ENCODE measurements at regions not wholly inside any gene's neighbourhood (a gene's known extent, or its start where the extent isn't known, plus 50 kb on each side); places are given as distances from the start of the nearest gene placed in this dataset.

- Histone ChIP-seq H3K4me1 (ENCODE audit: control insufficient read depth, insufficient read depth, low read length) (peaks cover 4% of the 10 kb centered on the region), H3K36me3 (ENCODE audit: control insufficient read depth, insufficient read depth, low read length) (no peaks in the 10 kb centered on the region), H3K4me3 (ENCODE audit: low read depth, low read length) (no peak overlapping the region), H3K9me3 (ENCODE audit: control insufficient read depth, insufficient read depth, low read length) (no peaks in the 10 kb centered on the region), H3K27me3 (ENCODE audit: control insufficient read depth, insufficient read depth, low read length) (no peaks in the 10 kb centered on the region), H3K9ac (ENCODE audit: low read depth, low read length) (no peak overlapping the region)
Measured at GRCh38 chr4:151879705-151880445, 119.1 kb upstream of the GATB start.

DNA sequence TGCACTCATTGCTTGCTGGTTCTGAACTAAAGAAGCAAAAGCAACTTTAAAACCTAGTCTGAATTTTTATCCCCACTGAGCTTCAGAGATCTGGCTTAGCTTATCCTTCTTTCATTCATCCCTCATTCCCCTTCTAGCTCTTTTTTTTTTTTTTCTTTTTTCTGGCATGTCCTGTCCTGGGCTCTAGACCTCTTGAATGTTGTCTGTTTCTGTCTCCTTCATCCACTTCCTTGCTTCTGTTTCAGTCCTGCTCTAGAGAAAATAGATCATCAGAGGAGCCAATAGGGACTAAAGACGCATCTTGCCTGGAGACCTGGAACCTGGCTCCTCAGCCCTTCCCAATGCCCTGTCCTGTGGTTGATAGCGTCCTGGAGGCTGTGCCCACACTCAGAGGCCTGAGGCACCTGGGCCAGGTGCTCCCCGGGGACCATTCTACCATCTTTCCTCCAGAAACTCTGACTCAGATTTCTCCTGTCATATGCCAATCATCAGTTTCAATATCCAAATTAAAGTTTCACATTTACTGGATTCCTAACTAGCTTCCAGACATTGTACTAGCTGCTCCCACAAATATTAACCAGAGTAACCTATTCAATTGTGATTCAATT lies 115.7 kb upstream of the GATB start:
- Histone ChIP-seq H3K4me1 (ENCODE audit: control insufficient read depth, insufficient read depth, low read length) (peaks cover 17% of the 10 kb centered on the region), H3K9ac (ENCODE audit: low read depth, low read length) (no peak overlapping the region), H3K27me3 (ENCODE audit: control insufficient read depth, insufficient read depth, low read length) (no peaks in the 10 kb centered on the region), H3K9me3 (ENCODE audit: control insufficient read depth, insufficient read depth, low read length) (no peaks in the 10 kb centered on the region), H3K36me3 (ENCODE audit: control insufficient read depth, insufficient read depth, low read length) (no peaks in the 10 kb centered on the region), H3K4me3 (ENCODE audit: low read depth, low read length) (no peak overlapping the region)

DNA sequence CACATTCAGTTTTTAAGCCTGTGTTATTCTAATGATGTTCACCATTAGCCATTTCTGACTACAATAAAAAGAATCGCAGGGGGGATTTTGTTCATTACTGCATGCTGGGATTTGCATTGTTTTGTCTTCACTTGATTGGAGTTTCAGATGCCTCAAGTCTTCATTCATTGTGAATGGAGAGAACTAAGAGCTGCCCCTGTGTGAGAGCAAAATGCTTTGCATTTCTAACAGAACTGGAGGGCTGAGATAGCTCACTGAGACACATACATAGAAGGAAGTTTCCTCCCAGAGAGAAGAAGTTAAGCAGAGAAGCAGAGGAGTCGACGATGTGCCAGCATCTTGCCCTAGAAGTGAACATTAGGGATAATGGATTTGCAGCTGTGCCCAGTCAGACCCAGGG lies 113.5 kb upstream of the GATB start:
- H3K27me3 ChIP-seq (ENCODE audit: control insufficient read depth, insufficient read depth, low read length): no peaks in the 10 kb centered on the region
- H3K4me1 ChIP-seq (ENCODE audit: control insufficient read depth, insufficient read depth, low read length): peaks cover 17% of the 10 kb centered on the region
- H3K36me3 ChIP-seq (ENCODE audit: control insufficient read depth, insufficient read depth, low read length): no peaks in the 10 kb centered on the region
- H3K9ac ChIP-seq (ENCODE audit: low read depth, low read length): no peak overlapping the region
- no peaks in the 10 kb centered on the region for H3K9me3 ChIP-seq (ENCODE audit: control insufficient read depth, insufficient read depth, low read length)
- H3K4me3 ChIP-seq (ENCODE audit: low read depth, low read length): no peak overlapping the region

DNA sequence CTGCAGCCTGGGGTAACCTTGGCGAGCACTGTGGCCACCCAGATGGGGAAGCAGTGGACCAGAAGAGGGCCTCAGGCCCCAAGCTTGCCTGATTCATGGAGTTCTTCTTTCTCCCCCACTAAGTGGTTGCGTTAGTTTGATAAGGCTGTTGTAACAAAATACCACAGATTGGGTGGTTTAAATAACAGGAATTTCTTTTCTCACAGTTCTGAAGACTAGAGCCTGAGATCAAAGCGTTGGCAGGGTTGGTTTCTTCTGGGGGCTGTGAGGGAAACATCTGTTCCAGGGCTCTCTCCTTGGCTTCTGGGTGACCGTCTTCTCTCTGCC lies 105.7 kb upstream of the GATB start:
- H3K9ac ChIP-seq (ENCODE audit: low read depth, low read length): no peak overlapping the region
- no peaks in the 10 kb centered on the region for H3K4me1 ChIP-seq (ENCODE audit: control insufficient read depth, insufficient read depth, low read length)
- no peaks in the 10 kb centered on the region for H3K27me3 ChIP-seq (ENCODE audit: control insufficient read depth, insufficient read depth, low read length)
- no peak overlapping the region for H3K4me3 ChIP-seq (ENCODE audit: low read depth, low read length)
- no peaks in the 10 kb centered on the region for H3K9me3 ChIP-seq (ENCODE audit: control insufficient read depth, insufficient read depth, low read length)
- no peaks in the 10 kb centered on the region for H3K36me3 ChIP-seq (ENCODE audit: control insufficient read depth, insufficient read depth, low read length)

GRCh38 chr4:151865744-151866591 lies 105.2 kb upstream of the GATB start:
- no peak overlapping the region for H3K4me3 ChIP-seq (ENCODE audit: low read depth, low read length)
- no peak overlapping the region for H3K9ac ChIP-seq (ENCODE audit: low read depth, low read length)
- no peaks in the 10 kb centered on the region for H3K27me3 ChIP-seq (ENCODE audit: control insufficient read depth, insufficient read depth, low read length)
- H3K9me3 ChIP-seq (ENCODE audit: control insufficient read depth, insufficient read depth, low read length): no peaks in the 10 kb centered on the region
- H3K4me1 ChIP-seq (ENCODE audit: control insufficient read depth, insufficient read depth, low read length): no peaks in the 10 kb centered on the region
- no peaks in the 10 kb centered on the region for H3K36me3 ChIP-seq (ENCODE audit: control insufficient read depth, insufficient read depth, low read length)

DNA sequence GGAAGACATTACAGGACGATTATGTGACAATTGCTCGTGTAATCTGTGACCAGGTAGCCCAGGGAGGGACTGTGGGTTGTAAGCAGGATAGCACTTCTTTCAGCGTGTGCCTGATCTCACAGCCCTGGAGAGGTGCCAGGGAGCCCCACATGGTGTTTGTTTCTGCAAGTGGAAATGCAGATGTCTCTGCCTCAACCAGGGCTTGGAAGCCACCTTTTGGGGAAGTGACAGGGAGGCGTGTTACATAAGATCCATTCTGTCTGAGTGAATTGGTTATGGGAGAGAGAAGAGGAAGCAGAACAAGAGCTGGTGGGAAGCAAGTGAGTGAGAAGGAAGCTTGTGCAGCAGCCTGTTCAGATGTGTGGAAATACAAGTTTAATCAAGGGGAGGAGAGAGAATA lies 104.5 kb upstream of the GATB start:
- no peaks in the 10 kb centered on the region for H3K4me1 ChIP-seq (ENCODE audit: control insufficient read depth, insufficient read depth, low read length)
- no peaks in the 10 kb centered on the region for H3K36me3 ChIP-seq (ENCODE audit: control insufficient read depth, insufficient read depth, low read length)
- H3K27me3 ChIP-seq (ENCODE audit: control insufficient read depth, insufficient read depth, low read length): no peaks in the 10 kb centered on the region
- H3K4me3 ChIP-seq (ENCODE audit: low read depth, low read length): no peak overlapping the region
- H3K9ac ChIP-seq (ENCODE audit: low read depth, low read length): no peak overlapping the region
- no peaks in the 10 kb centered on the region for H3K9me3 ChIP-seq (ENCODE audit: control insufficient read depth, insufficient read depth, low read length)

DNA sequence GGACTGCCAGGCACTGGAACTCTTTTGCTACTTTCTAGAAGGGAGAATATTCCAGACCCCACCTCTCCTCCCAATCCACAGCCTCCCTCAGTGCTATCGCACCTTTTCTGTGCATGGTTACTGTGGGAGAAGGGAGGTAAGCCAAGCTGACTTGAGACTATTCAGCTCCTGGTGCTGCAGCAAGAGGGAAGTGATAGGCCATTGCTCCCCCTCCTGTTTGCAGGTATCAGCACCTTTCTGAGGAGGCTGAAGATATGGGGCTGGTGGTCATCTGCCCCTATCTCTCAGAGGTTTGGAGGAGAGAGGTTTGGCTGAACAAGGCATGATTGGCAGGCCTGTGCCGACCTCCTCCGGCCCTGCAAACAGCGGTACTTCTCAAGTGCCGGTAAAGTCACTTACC lies 103.3 kb upstream of the GATB start:
- Histone ChIP-seq H3K4me1 (ENCODE audit: control insufficient read depth, insufficient read depth, low read length) (no peaks in the 10 kb centered on the region), H3K9me3 (ENCODE audit: control insufficient read depth, insufficient read depth, low read length) (no peaks in the 10 kb centered on the region), H3K36me3 (ENCODE audit: control insufficient read depth, insufficient read depth, low read length) (no peaks in the 10 kb centered on the region), H3K9ac (ENCODE audit: low read depth, low read length) (no peak overlapping the region), H3K4me3 (ENCODE audit: low read depth, low read length) (no peak overlapping the region), H3K27me3 (ENCODE audit: control insufficient read depth, insufficient read depth, low read length) (no peaks in the 10 kb centered on the region)

GRCh38 chr4:151862766-151863165 lies 102.0 kb upstream of the GATB start:
- H3K4me3 ChIP-seq (ENCODE audit: low read depth, low read length): no peak overlapping the region
- H3K27me3 ChIP-seq (ENCODE audit: control insufficient read depth, insufficient read depth, low read length): no peaks in the 10 kb centered on the region
- no peaks in the 10 kb centered on the region for H3K4me1 ChIP-seq (ENCODE audit: control insufficient read depth, insufficient read depth, low read length)
- no peaks in the 10 kb centered on the region for H3K36me3 ChIP-seq (ENCODE audit: control insufficient read depth, insufficient read depth, low read length)
- no peak overlapping the region for H3K9ac ChIP-seq (ENCODE audit: low read depth, low read length)
- no peaks in the 10 kb centered on the region for H3K9me3 ChIP-seq (ENCODE audit: control insufficient read depth, insufficient read depth, low read length)

DNA sequence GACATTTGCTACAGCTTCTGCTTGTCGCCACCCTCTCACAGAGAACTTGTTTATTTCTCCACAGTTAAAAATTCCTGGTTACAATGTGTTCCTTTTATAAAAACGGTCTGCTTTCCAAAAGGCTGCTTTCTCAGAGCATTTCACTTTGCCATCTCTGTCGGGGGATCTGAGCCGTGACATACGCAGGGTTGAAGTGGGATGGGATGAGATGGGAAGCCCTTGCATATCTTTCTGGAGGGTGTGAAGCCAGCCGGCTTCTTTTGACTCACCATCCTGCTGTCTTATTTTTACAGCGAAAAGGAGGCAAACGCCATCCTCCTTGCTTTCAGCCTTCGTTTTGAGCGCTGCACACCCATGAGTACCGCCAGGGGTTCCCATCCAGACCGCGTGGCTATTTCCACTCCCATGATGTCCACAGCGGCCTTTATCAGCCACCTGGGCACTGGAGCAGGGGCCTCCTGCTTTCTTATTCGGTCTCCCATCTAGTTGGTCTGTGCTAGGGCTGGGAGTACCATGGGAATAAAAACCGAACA lies 99.8 kb upstream of the GATB start:
- no peak overlapping the region for H3K9ac ChIP-seq (ENCODE audit: low read depth, low read length)
- no peak overlapping the region for H3K4me3 ChIP-seq (ENCODE audit: low read depth, low read length)
- H3K36me3 ChIP-seq (ENCODE audit: control insufficient read depth, insufficient read depth, low read length): no peaks in the 10 kb centered on the region
- no peaks in the 10 kb centered on the region for H3K9me3 ChIP-seq (ENCODE audit: control insufficient read depth, insufficient read depth, low read length)
- H3K27me3 ChIP-seq (ENCODE audit: control insufficient read depth, insufficient read depth, low read length): no peaks in the 10 kb centered on the region
- H3K4me1 ChIP-seq (ENCODE audit: control insufficient read depth, insufficient read depth, low read length): no peaks in the 10 kb centered on the region

GRCh38 chr4:151859641-151860040 lies 98.8 kb upstream of the GATB start:
- H3K4me1 ChIP-seq (ENCODE audit: control insufficient read depth, insufficient read depth, low read length): no peaks in the 10 kb centered on the region
- H3K36me3 ChIP-seq (ENCODE audit: control insufficient read depth, insufficient read depth, low read length): no peaks in the 10 kb centered on the region
- H3K9me3 ChIP-seq (ENCODE audit: control insufficient read depth, insufficient read depth, low read length): no peaks in the 10 kb centered on the region
- no peak overlapping the region for H3K4me3 ChIP-seq (ENCODE audit: low read depth, low read length)
- H3K9ac ChIP-seq (ENCODE audit: low read depth, low read length): no peak overlapping the region
- H3K27me3 ChIP-seq (ENCODE audit: control insufficient read depth, insufficient read depth, low read length): no peaks in the 10 kb centered on the region

DNA sequence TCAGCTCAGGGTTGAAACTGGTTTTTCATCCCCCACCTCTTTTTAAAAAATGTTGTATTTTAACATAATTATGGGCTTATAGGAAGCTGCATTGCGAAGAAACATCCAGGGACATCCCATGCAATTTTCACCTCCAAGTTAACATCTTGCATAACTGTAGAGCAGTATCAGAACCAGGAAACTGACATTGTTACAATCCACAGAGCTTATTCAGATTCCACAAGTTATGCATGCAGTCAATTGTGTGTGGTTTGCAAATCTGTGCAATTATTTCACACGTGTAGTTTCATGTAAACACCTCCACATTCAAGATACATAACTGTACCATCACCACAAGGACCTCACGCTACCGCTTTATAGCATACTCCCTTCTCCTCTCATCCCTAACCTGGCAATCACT lies 97.5 kb upstream of the GATB start:
- no peaks in the 10 kb centered on the region for H3K36me3 ChIP-seq (ENCODE audit: control insufficient read depth, insufficient read depth, low read length)
- no peak overlapping the region for H3K4me3 ChIP-seq (ENCODE audit: low read depth, low read length)
- no peak overlapping the region for H3K9ac ChIP-seq (ENCODE audit: low read depth, low read length)
- no peaks in the 10 kb centered on the region for H3K9me3 ChIP-seq (ENCODE audit: control insufficient read depth, insufficient read depth, low read length)
- H3K4me1 ChIP-seq (ENCODE audit: control insufficient read depth, insufficient read depth, low read length): no peaks in the 10 kb centered on the region
- no peaks in the 10 kb centered on the region for H3K27me3 ChIP-seq (ENCODE audit: control insufficient read depth, insufficient read depth, low read length)

GRCh38 chr4:151857368-151857767 lies 96.6 kb upstream of the GATB start:
- Histone ChIP-seq H3K36me3 (ENCODE audit: control insufficient read depth, insufficient read depth, low read length) (no peaks in the 10 kb centered on the region), H3K4me3 (ENCODE audit: low read depth, low read length) (no peak overlapping the region), H3K9me3 (ENCODE audit: control insufficient read depth, insufficient read depth, low read length) (no peaks in the 10 kb centered on the region), H3K9ac (ENCODE audit: low read depth, low read length) (no peak overlapping the region), H3K27me3 (ENCODE audit: control insufficient read depth, insufficient read depth, low read length) (no peaks in the 10 kb centered on the region), H3K4me1 (ENCODE audit: control insufficient read depth, insufficient read depth, low read length) (no peaks in the 10 kb centered on the region)
